A549 (cell line): ENCODE measurements at regions not wholly inside any gene's neighbourhood (a gene's known extent, or its start where the extent isn't known, plus 50 kb on each side); places are given as distances from the start of the nearest gene placed in this dataset.
"Not testable (repeated sequence)": the region's sequence is repeated elsewhere in the genome, so short reads cannot be mapped to it uniquely, and the experiment has no call there.

Source experiments
- ATAC-seq, 2 experiments: fragments of 200-7000 bp in 1 of 2; fragments of >200 bp in 1 of 2; cut with Nextera tagmentation in 1 of 2; cut with Tn5 transposase in 1 of 2; 3 replicates each; pipeline versions ENCODE4 v1.8.0 to v1.9.1; 2018 to 2020; ENCODE audit warnings: mild to moderate bottlenecking in 1 of 2, moderate library complexity in 1 of 2
- CTCF ChIA-PET: fragments of 300-600 bp; sonication (Branson Sonifier 250); formaldehyde crosslinking; extraction: SDS; loops from one replicate; lab custom pipeline; 2021; ENCODE audit warnings: antibody characterized with exemption, inconsistent platforms; lab: Yijun Ruan, JAX
- POLR2A ChIA-PET: fragments of 350-600 bp; formaldehyde crosslinking; extraction: SDS; loops from one replicate; lab custom pipeline; 2021; ENCODE audit warnings: antibody characterized with exemption, inconsistent platforms; lab: Yijun Ruan, JAX
- DNase-seq, 2 experiments: peaks; one replicate each; pipeline versions ENCODE4 v3.0.0 to v3.0.0-alpha.2; 2011 to 2016; ENCODE audit warnings: low read depth in 1 of 2, low spot score in 1 of 2
- FAIRE-seq: peaks from 2 replicates; lab custom pipeline; 2011; peaks lifted over from hg19 to GRCh38; lab: Jason Lieb, UNC
- H3K27ac ChIP-seq, 2 experiments: fragments of >200 bp; sonication (Bioruptor Twin); formaldehyde crosslinking; 3 replicates each; pipeline ENCODE4 v1.5.1; 2016 to 2017
- H3K4me1 ChIP-seq: fragments of >200 bp; sonication (Bioruptor Twin); formaldehyde crosslinking; 3 replicates; pipeline ENCODE4 v1.6.1; 2016
- H3K4me2 ChIP-seq: fragments of >200 bp; sonication (Bioruptor Twin); formaldehyde crosslinking; 3 replicates; pipeline ENCODE4 v1.6.1; 2016
- H3K4me3 ChIP-seq: fragments of >200 bp; sonication (Bioruptor Twin); formaldehyde crosslinking; 3 replicates; pipeline ENCODE4 v1.5.1; 2016
- H3K9me3 ChIP-seq: fragments of >200 bp; sonication (Bioruptor Twin); formaldehyde crosslinking; 3 replicates; pipeline ENCODE4 v1.6.1; 2016
- ATOH8 ChIP-seq: fragments of 250-450 bp; sonication (Bioruptor Pico); IDR thresholded peaks from 2 replicates; pipeline ENCODE4 v1.5.0; 2020; ENCODE audit warnings: low read depth, mild to moderate bottlenecking, moderate library complexity
- BCL3 ChIP-seq: fragments of >200 bp; sonication (Bioruptor Twin); formaldehyde crosslinking; IDR thresholded peaks from 3 replicates; pipeline ENCODE4 v1.6.1; 2016
- CHD4 ChIP-seq: fragments of 200-600 bp; sonication (generic); IDR thresholded peaks from 2 replicates; pipeline ENCODE4 v1.6.1; 2016; ENCODE audit warnings: antibody characterized with exemption, mild to moderate bottlenecking, borderline replicate concordance
- CTCF ChIP-seq: fragments of >200 bp; sonication (Bioruptor Twin); formaldehyde crosslinking; IDR thresholded peaks from 3 replicates; pipeline ENCODE4 v1.5.1; 2016
- FOSB ChIP-seq: fragments of 250-450 bp; sonication (Bioruptor Pico); IDR thresholded peaks from 2 replicates; pipeline ENCODE4 v1.5.0; 2020; ENCODE audit warnings: mild to moderate bottlenecking, moderate library complexity
- FOSL2 ChIP-seq, 2 experiments: fragments of 450-650 bp in 1 of 2; fragments of >200 bp in 1 of 2; sonication (Bioruptor Twin) in 1 of 2; formaldehyde crosslinking; IDR thresholded peaks; 2 replicates each; pipeline versions ENCODE4 v1.5.0 to v1.6.1; 2016 to 2020; ENCODE audit warnings: mild to moderate bottlenecking in 1 of 2, moderate library complexity in 1 of 2
- GATA3 ChIP-seq: IDR thresholded peaks from 2 replicates; pipeline ENCODE4 v1.6.1; 2012; ENCODE audit warnings: borderline replicate concordance
- HDAC2 ChIP-seq: fragments of 200-600 bp; sonication (generic); IDR thresholded peaks from 2 replicates; pipeline ENCODE4 v1.6.1; 2016
- HES2 ChIP-seq: fragments of >200 bp; sonication (Bioruptor Twin); formaldehyde crosslinking; IDR thresholded peaks from 2 replicates; pipeline ENCODE4 v1.6.1; 2016
- HEYL ChIP-seq: fragments of 250-450 bp; sonication (Bioruptor Pico); IDR thresholded peaks from 2 replicates; pipeline ENCODE4 v1.8.0; 2021; ENCODE audit warnings: mild to moderate bottlenecking, moderate library complexity
- HOXA7 ChIP-seq: fragments of 250-450 bp; sonication (Bioruptor Pico); IDR thresholded peaks from 2 replicates; pipeline ENCODE4 v1.5.0; 2020; ENCODE audit warnings: mild to moderate bottlenecking, moderate library complexity
- JUNB ChIP-seq: fragments of >200 bp; sonication (Bioruptor Twin); formaldehyde crosslinking; IDR thresholded peaks from 2 replicates; pipeline ENCODE4 v1.6.1; 2016
- MAFK ChIP-seq: fragments of 450-650 bp; IDR thresholded peaks from 2 replicates; pipeline ENCODE4 v1.6.1; 2014; ENCODE audit not compliant: partially characterized antibody
- MAX ChIP-seq: IDR thresholded peaks from 2 replicates; pipeline ENCODE4 v1.6.1; 2012
- MAZ ChIP-seq: fragments of 150-350 bp; IDR thresholded peaks from 2 replicates; pipeline ENCODE4 v1.6.1; 2014; ENCODE audit warnings: antibody characterized with exemption, low read depth, low read length, borderline replicate concordance
- MYC ChIP-seq: IDR thresholded peaks from 2 replicates; pipeline ENCODE4 v1.6.1; 2012; ENCODE audit warnings: mild to moderate bottlenecking, inconsistent platforms, low read length, improper control_type of control experiment, borderline replicate concordance
- POLR2AphosphoS2 ChIP-seq: conservative IDR thresholded peaks from 2 replicates; pipeline ENCODE4 v1.6.1; 2012; ENCODE audit warnings: low read length, improper control_type of control experiment, inconsistent platforms
- RAD21 ChIP-seq, 2 experiments: fragments of >200 bp in 1 of 2; sonication (Bioruptor Twin) in 1 of 2; formaldehyde crosslinking in 1 of 2; IDR thresholded peaks in 1 of 2; conservative IDR thresholded peaks in 1 of 2; 2 replicates in 1 of 2; 3 replicates in 1 of 2; pipeline ENCODE4 v1.6.1; 2012 to 2018; ENCODE audit warnings: inconsistent platforms in 1 of 2
- SMC3 ChIP-seq: fragments of >200 bp; sonication (Bioruptor Twin); formaldehyde crosslinking; IDR thresholded peaks from 3 replicates; pipeline ENCODE4 v1.6.1; 2018; ENCODE audit warnings: inconsistent platforms
- ZFP36 ChIP-seq: fragments of 450-650 bp; IDR thresholded peaks from 2 replicates; pipeline ENCODE4 v1.6.1; 2014; ENCODE audit warnings: borderline replicate concordance; ENCODE audit not compliant: partially characterized antibody
- ZNF302 ChIP-seq: fragments of 250-450 bp; sonication (Bioruptor Pico); IDR thresholded peaks from 2 replicates; pipeline ENCODE4 v1.9.0; 2021; ENCODE audit warnings: inconsistent platforms, mild to moderate bottlenecking, moderate library complexity
- WGBS: methylation state at CpG from one replicate; pipeline ENCODE4 v1.1.6; 2017; ENCODE audit errors: missing lambda C conversion rate; 5-methylcytosine and 5-hydroxymethylcytosine counted together
- TF ChIP-seq, protein P1 (sequence below): fragments of 450-650 bp; IDR thresholded peaks from 2 replicates; pipeline ENCODE4 v1.6.1; 2014; ENCODE audit warnings: antibody characterized with exemption

- ATAC-seq = no peak
- Histone ChIP-seq H3K4me3 (no peak overlapping the region), H3K4me1 (no peaks in the 10 kb centered on the region), H3K9me3 (no peaks in the 10 kb centered on the region), H3K27ac (no peak overlapping the region), H3K4me2 (no peak overlapping the region)
- no peak for TF ChIP-seq SMC3
- TF ChIP-seq, protein P1, sequence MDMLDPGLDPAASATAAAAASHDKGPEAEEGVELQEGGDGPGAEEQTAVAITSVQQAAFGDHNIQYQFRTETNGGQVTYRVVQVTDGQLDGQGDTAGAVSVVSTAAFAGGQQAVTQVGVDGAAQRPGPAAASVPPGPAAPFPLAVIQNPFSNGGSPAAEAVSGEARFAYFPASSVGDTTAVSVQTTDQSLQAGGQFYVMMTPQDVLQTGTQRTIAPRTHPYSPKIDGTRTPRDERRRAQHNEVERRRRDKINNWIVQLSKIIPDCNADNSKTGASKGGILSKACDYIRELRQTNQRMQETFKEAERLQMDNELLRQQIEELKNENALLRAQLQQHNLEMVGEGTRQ = no peak
- TF ChIP-seq RAD21 (conservative IDR thresholded peaks at IDR 0.05 in 1 of 2, IDR thresholded peaks at IDR 0.05 in 1 of 2) = no peak
- TF ChIP-seq HOXA7 = no peak
- TF ChIP-seq MYC = no peak
- no peak for TF ChIP-seq HDAC2
- TF ChIP-seq ATOH8 (CRISPR knock-in tag) = no peak
- no peak for TF ChIP-seq GATA3
- no peak for TF ChIP-seq CHD4
- TF ChIP-seq POLR2AphosphoS2 = no peak
- no peak for TF ChIP-seq MAFK
- no peak for TF ChIP-seq HES2
- no peak for TF ChIP-seq BCL3
- no peak for TF ChIP-seq JUNB
- no peak for FAIRE-seq
- DNase-seq = no peak
- WGBS = 27% methylated on average over 2 of the region's 2 CpGs
- ChIA-PET POLR2A (no interaction called here), CTCF (no interaction called here)
Measured at GRCh38 chr7:55730197-55730596, 132.4 kb downstream of the SEPTIN14 start.

DNA sequence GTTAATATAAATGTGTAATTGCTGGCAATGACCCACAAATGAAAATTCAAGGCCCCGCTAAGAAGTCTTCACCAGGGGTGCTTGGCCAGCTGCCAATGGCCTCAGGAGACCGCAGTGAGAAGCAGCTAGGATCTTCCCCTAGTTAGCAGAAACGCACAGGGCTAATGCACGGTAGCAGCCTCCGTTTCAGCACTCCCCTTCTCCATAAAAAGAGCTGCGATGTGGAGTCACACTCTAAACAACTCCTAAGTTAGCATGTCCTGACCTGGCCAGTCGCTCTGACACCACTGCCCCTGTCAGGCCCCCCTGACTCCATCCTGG, 139.0 kb downstream of the SEPTIN14 start:
- TF ChIP-seq HDAC2 (no peak), ZFP36 (no peak), CHD4 (no peak), ZNF302 (CRISPR knock-in tag) (no peak), FOSL2 (IDR thresholded peaks at IDR 0.05) (no peak), FOSL2 (CRISPR knock-in tag; IDR thresholded peaks at IDR 0.05) (no peak), MYC (no peak), MAZ (no peak), RAD21 (conservative IDR thresholded peaks at IDR 0.05 in 1 of 2, IDR thresholded peaks at IDR 0.05 in 1 of 2) (no peak), FOSB (CRISPR knock-in tag) (no peak), GATA3 (no peak), MAX (no peak), CTCF (no peak), HEYL (CRISPR knock-in tag) (no peak)
- TF ChIP-seq, protein P1 = no peak
- TF ChIP-seq, all 56 proteins: peak for 0
- FAIRE-seq = no peak
- ChIA-PET POLR2A (no interaction called here), CTCF (interaction anchor here (1.2 kb wide), 1 partner anchor 291 kb away, joined by 3 read pairs; no protein-coding TSS in a partner anchor)
- WGBS = 41% methylated on average over 7 of the region's 7 CpGs
- Histone ChIP-seq H3K9me3 (no peaks in the 10 kb centered on the region), H3K4me3 (no peak overlapping the region), H3K4me2 (no peak overlapping the region), H3K27ac (no peak overlapping the region), H3K4me1 (no peaks in the 10 kb centered on the region)
- no peak for ATAC-seq
- DNase-seq = no peak

GRCh38 chr7:55722874-55723620, 139.5 kb downstream of the SEPTIN14 start:
- CTCF ChIA-PET = interaction anchor here (1.1 to 1.2 kb wide), 2 partner anchors 81 to 291 kb away, joined by 3 to 4 read pairs; no protein-coding TSS in a partner anchor
- not testable (repeated sequence) for FAIRE-seq, H3K4me3 ChIP-seq

DNA sequence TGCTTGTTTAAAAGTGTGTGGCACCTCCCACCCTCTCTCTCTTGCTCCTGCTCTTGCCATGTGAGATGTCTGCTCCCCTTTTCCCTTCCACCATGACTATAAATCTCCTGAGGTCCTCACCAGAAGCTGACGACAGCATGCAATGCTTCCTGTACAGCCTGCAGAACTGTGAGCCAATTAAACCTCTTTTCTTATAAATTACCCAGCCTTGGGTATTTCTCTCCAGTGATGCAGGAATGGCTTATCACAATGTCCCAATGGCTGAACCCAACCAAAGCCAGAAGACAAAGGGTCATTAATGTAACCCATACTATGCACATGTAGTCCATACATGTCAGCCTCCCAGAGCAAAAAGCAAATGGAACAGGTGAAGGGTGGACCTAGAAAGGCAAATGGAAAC, 141.5 kb downstream of the SEPTIN14 start:
- not testable (repeated sequence) for FAIRE-seq, H3K27ac ChIP-seq

More at GRCh38 chr7:55722874-55723620, 139.5 kb downstream of the SEPTIN14 start:
- H3K27ac ChIP-seq, H3K9me3 ChIP-seq, POLR2A ChIA-PET, DNase-seq, H3K4me1 ChIP-seq, H3K4me2 ChIP-seq: not testable (repeated sequence)
- peak; percentile 97 to 98 for ATAC-seq
- 12% methylated on average over 5 of the region's 7 CpGs for WGBS

More for the DNA sequence above, 141.5 kb downstream of the SEPTIN14 start:
- H3K4me3 ChIP-seq, H3K4me1 ChIP-seq, H3K9me3 ChIP-seq, H3K4me2 ChIP-seq, DNase-seq, POLR2A ChIA-PET, ATAC-seq: not testable (repeated sequence)
- 55% methylated on average over 1 of the region's 1 CpG for WGBS
- CTCF ChIA-PET = interaction anchor here (1.0 kb wide), 1 partner anchor 127 kb away, joined by 3 read pairs; no protein-coding TSS in a partner anchor
